OCI-LY7 (cell line): ENCODE measurements at regions not wholly inside any gene's neighbourhood (a gene's known extent, or its start where the extent isn't known, plus 50 kb on each side); places are given as distances from the start of the nearest gene placed in this dataset.
"Not testable (repeated sequence)": the region's sequence is repeated elsewhere in the genome, so short reads cannot be mapped to it uniquely, and the experiment has no call there.

ENCODE experiments used
- EZH2phosphoT487 ChIP-seq: fragments of 200-600 bp; sonication (generic); IDR thresholded peaks from 2 replicates; pipeline ENCODE4 v1.6.1; 2018; ENCODE audit warnings: low read depth, borderline replicate concordance, mild to moderate bottlenecking, mixed run types, antibody characterized with exemption, low read length, moderate library complexity, mixed read lengths
- TF ChIP-seq, protein P1 (sequence below): fragments of 200-600 bp; sonication (generic); conservative IDR thresholded peaks from 2 replicates; pipeline ENCODE4 v1.5.1; 2014; ENCODE audit warnings: mild to moderate bottlenecking, antibody characterized with exemption, low read length, moderate library complexity, mixed read lengths

DNA sequence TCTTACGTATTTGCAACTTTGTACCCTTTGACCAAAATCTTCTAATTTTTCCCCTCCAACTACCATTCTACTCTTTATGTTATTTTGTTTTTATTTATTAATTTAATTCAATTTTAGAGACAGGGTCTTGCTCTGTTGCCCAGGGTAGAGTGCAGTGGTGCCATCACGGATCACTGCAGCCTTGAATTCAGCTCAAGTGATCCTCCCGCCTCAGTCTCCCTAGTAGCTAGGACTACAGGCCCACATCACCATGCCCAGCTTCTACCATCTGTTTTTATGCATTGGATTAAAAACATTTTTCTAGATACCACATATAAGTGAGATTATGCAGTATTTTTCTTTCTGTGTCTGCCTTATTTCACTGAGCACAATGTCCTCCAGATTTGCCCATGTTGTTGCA, 2912.5 kb downstream of the RPIA start:
- not testable (repeated sequence) for TF ChIP-seq EZH2phosphoT487
- TF ChIP-seq, protein P1, sequence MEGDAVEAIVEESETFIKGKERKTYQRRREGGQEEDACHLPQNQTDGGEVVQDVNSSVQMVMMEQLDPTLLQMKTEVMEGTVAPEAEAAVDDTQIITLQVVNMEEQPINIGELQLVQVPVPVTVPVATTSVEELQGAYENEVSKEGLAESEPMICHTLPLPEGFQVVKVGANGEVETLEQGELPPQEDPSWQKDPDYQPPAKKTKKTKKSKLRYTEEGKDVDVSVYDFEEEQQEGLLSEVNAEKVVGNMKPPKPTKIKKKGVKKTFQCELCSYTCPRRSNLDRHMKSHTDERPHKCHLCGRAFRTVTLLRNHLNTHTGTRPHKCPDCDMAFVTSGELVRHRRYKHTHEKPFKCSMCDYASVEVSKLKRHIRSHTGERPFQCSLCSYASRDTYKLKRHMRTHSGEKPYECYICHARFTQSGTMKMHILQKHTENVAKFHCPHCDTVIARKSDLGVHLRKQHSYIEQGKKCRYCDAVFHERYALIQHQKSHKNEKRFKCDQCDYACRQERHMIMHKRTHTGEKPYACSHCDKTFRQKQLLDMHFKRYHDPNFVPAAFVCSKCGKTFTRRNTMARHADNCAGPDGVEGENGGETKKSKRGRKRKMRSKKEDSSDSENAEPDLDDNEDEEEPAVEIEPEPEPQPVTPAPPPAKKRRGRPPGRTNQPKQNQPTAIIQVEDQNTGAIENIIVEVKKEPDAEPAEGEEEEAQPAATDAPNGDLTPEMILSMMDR = not testable (repeated sequence)
